Muscle layer of colon (tissue), 2 donors: ENCODE measurements at regions not wholly inside any gene's neighbourhood (a gene's known extent, or its start where the extent isn't known, plus 50 kb on each side); places are given as distances from the start of the nearest gene placed in this dataset.

ENCODE experiments used
- H3K27ac ChIP-seq: one replicate; pipeline ENCODE4 v1.7.0; 2013; ENCODE audit warnings: low read depth, mild to moderate bottlenecking, low read length, moderate library complexity
- H3K27me3 ChIP-seq, 2 donors: one replicate each; pipeline ENCODE4 v1.7.0; 2013; ENCODE audit warnings: low read length in 2 of 2, mild to moderate bottlenecking in 2 of 2; ENCODE audit not compliant: insufficient read depth in 2 of 2, control insufficient read depth in 1 of 2
- H3K36me3 ChIP-seq: one replicate; pipeline ENCODE4 v1.7.0; 2013; ENCODE audit warnings: mild to moderate bottlenecking, low read length; ENCODE audit not compliant: insufficient read depth
- H3K4me1 ChIP-seq: one replicate; pipeline ENCODE4 v1.7.0; 2013; ENCODE audit warnings: mild to moderate bottlenecking, low read length; ENCODE audit not compliant: insufficient read depth
- H3K4me3 ChIP-seq, 2 donors: one replicate each; pipeline ENCODE4 v1.7.0; 2013; ENCODE audit warnings: low read length in 2 of 2, low read depth in 1 of 2, mild to moderate bottlenecking in 1 of 2, moderate library complexity in 1 of 2
- H3K9ac ChIP-seq: one replicate; pipeline ENCODE4 v1.7.0; 2013; ENCODE audit warnings: low read length
- H3K9me3 ChIP-seq: one replicate; pipeline ENCODE4 v1.7.0; 2013; ENCODE audit warnings: mild to moderate bottlenecking, low read length
- donor health status: abdominal sarcoma.
- donor health status: Adenocarcinoma of cecum.

DNA sequence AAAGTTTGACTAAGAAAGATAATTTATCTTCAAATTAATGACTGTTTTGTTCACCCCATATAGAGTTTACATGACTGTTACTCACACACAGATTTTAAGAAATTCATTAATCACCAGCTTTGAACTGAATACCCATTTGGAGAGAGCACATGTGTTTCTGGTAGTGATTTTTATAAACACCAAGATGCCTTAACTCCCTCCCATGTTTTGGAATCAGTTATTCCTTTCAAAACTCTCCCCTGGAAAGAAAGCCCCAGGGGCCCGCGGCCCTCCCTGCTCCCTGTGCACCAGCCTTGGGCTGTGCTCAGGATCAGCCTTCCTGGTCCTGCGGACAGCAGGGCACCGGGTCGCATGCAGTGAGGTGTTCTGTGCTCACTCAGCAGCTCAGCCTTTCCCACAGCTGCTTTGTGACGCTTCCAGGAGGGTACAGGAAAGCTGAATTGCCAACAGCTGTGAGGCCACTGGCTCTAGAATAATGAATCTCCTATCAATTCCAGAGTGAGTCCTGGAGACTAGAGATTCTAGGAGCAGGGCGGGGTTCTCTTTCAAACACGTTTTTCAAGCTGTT lies 483.2 kb downstream of the EFNB2 start:
- H3K36me3 ChIP-seq, result no peaks in the 10 kb centered on the region
- no peak overlapping the region for H3K27ac ChIP-seq
- no peak overlapping the region for H3K9ac ChIP-seq
- no peak overlapping the region for H3K4me3 ChIP-seq
- no peaks in the 10 kb centered on the region for H3K9me3 ChIP-seq
- no peaks in the 10 kb centered on the region for H3K27me3 ChIP-seq
- no peaks in the 10 kb centered on the region for H3K4me1 ChIP-seq

GRCh38 chr13:106049171-106049570 lies 486.3 kb downstream of the EFNB2 start:
- Histone ChIP-seq H3K27me3 (no peaks in the 10 kb centered on the region), H3K4me1 (no peaks in the 10 kb centered on the region), H3K4me3 (no peak overlapping the region), H3K36me3 (no peaks in the 10 kb centered on the region), H3K27ac (no peak overlapping the region), H3K9me3 (no peaks in the 10 kb centered on the region), H3K9ac (no peak overlapping the region)

DNA sequence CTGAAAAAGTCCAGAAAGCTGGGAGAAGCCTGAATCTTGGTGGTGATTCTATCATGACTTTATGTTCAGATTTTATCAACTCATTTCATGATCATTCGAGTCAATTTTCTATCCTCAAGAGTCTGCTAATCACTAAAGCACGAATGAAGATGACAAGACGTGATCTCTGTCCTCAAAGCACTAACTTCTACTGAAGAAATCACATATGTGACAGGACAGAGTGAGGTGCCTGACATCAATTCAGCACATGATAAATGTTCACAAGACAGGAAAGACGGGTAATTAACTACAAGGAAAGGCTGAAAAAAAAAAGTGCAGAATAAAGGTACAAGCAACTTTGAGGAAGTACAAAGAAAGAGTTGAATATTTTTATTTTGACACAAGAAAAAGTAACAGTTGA lies 487.1 kb downstream of the EFNB2 start:
- Histone ChIP-seq H3K27ac (no peak overlapping the region), H3K4me3 (no peak overlapping the region), H3K9ac (no peak overlapping the region), H3K9me3 (no peaks in the 10 kb centered on the region), H3K4me1 (no peaks in the 10 kb centered on the region), H3K27me3 (no peaks in the 10 kb centered on the region), H3K36me3 (no peaks in the 10 kb centered on the region)

DNA sequence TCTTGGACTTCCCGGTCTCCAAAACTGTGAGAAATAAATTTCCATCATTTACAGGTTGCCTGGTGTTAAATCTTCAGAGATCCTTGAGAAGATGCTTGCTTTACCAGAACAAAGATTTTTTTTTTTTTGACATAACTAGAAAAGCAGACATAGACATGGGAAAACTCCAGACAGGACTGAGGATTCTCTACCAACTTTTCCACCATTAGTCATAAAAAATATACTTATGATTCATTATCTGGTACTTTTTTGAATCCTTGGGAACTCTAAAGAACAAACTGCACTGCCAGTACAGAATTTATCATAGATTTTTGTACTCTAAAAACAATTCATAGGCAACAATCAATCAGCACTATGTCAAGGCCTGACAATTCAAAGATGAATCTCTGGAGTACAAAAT lies 487.6 kb downstream of the EFNB2 start:
- no peaks in the 10 kb centered on the region for H3K36me3 ChIP-seq
- H3K9me3 ChIP-seq, result no peaks in the 10 kb centered on the region

DNA sequence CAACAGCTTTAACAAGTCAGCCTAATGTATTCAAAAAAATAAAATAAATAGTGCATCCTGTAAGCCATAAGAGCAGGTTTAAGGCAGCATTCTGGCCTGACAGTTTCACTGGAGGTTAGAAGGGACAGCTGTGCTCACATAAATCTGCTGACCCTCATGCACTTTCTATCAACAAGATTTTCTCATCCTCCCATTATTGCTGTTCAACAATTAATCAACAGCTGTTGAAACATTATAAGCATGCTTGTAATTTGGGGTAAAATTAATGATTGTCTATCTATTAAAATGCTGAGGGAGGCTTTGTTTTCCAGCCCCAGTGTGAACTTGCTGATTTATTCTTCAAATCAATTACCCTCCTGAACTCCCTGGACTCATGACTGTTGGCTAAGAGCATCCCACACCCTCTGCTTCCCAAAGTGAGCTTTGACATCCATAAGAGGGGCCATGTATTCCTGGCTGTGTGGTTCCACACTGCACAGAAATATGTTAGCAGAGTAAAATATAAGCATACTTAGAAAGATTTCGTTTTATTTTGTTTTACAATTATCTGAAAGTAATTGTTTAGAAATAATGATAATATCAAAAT lies 492.4 kb downstream of the EFNB2 start:
- no peaks in the 10 kb centered on the region for H3K9me3 ChIP-seq
- no peaks in the 10 kb centered on the region for H3K4me1 ChIP-seq
- H3K27ac ChIP-seq, result no peak overlapping the region
- no peak overlapping the region for H3K9ac ChIP-seq
- H3K36me3 ChIP-seq, result no peaks in the 10 kb centered on the region
- no peak overlapping the region for H3K4me3 ChIP-seq
- no peaks in the 10 kb centered on the region for H3K27me3 ChIP-seq

More for the DNA sequence above, 487.6 kb downstream of the EFNB2 start:
- H3K4me3 ChIP-seq, result no peak overlapping the region
- no peak overlapping the region for H3K9ac ChIP-seq
- no peaks in the 10 kb centered on the region for H3K4me1 ChIP-seq
- no peak overlapping the region for H3K27ac ChIP-seq
- H3K27me3 ChIP-seq, result no peaks in the 10 kb centered on the region

DNA sequence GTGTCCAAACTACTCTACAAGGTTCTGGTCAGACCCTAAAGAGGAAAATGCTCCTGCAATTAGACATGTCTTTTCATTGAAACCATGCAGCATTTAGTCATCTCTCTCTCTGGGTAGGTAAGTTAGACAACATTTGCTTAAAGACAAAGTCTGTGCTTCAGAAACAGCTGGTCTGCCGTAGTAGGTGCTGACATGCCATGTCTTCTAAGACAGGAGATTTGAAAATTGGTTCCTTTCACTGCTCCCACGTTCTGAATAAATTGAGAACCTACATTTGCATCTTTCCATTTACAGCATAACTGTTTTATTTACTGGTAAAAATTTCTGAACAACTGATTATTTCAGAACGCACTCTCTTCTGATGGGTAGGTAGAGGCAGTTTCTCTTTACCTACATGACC lies 494.0 kb downstream of the EFNB2 start:
- no peaks in the 10 kb centered on the region for H3K4me1 ChIP-seq
- no peak overlapping the region for H3K27ac ChIP-seq
- H3K4me3 ChIP-seq, result no peak overlapping the region
- no peaks in the 10 kb centered on the region for H3K27me3 ChIP-seq
- no peaks in the 10 kb centered on the region for H3K9me3 ChIP-seq
- H3K36me3 ChIP-seq, result no peaks in the 10 kb centered on the region
- no peak overlapping the region for H3K9ac ChIP-seq

DNA sequence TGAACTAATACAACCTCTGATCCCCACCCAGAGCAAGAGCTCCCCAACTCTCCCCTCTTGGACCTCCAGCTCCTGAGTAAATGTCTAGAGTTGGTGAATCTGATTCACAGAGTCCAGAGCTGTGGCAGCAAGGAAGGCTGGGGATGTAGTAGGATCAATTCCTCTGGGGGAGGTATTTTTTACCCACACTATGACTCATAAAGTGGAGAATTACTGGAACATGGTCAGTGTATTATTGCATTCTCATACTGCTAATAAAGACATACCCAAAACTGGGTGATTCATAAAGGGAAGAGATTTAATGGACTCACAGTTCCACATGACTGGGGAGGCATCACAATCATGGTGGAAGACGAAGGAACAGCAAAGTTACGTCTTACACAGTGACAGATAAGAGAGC lies 496.7 kb downstream of the EFNB2 start:
- no peaks in the 10 kb centered on the region for H3K36me3 ChIP-seq
- no peak overlapping the region for H3K9ac ChIP-seq
- H3K9me3 ChIP-seq, result no peaks in the 10 kb centered on the region
- no peaks in the 10 kb centered on the region for H3K4me1 ChIP-seq
- no peak overlapping the region for H3K27ac ChIP-seq
- no peaks in the 10 kb centered on the region for H3K27me3 ChIP-seq
- no peak overlapping the region for H3K4me3 ChIP-seq

DNA sequence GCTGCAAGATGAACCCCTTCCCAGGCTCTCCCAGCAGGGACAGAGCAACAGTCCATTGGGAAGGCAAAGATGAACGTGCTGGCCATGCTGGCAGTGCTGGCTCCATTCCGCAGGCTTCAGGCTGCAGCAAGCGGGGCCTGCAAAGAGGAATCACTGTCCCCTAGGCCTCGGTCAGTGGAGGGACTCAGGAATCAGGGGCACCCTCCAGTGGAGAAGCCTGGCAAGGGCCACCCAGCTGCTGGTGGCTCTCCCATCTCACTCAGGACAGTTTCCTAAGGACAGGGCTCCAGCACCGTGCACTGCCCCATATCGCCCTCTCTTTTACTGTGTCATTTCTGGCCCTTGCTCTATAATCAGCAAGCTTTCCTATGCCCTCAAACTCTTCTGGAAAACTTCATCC lies 498.6 kb downstream of the EFNB2 start:
- Histone ChIP-seq H3K9ac (no peak overlapping the region), H3K4me1 (no peaks in the 10 kb centered on the region), H3K4me3 (no peak overlapping the region), H3K27me3 (no peaks in the 10 kb centered on the region), H3K27ac (no peak overlapping the region), H3K9me3 (no peaks in the 10 kb centered on the region), H3K36me3 (no peaks in the 10 kb centered on the region)

DNA sequence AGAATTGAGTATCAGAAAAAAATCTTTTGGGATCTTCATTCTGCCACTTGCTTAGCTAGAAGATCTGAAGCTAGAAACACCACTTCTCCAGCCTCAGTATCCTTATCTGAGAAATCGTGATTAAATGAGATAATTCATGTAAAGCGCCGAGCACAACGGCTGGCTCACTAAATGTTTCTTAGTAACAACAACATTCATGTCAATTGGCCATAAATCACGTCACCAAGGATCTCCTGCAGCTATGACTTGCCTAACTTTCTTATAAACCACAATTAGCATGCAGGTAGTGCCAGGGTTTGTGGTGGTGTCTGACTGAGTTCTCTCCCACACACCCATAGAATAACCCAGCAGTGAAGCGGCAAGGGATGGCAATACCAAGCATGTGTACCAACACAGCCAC lies 501.3 kb downstream of the EFNB2 start:
- H3K4me3 ChIP-seq, result no peak overlapping the region
- no peaks in the 10 kb centered on the region for H3K9me3 ChIP-seq
- no peaks in the 10 kb centered on the region for H3K4me1 ChIP-seq
- H3K27ac ChIP-seq, result no peak overlapping the region
- no peaks in the 10 kb centered on the region for H3K27me3 ChIP-seq
- H3K9ac ChIP-seq, result no peak overlapping the region
- H3K36me3 ChIP-seq, result no peaks in the 10 kb centered on the region

- Histone ChIP-seq H3K9me3 (no peaks in the 10 kb centered on the region), H3K36me3 (no peaks in the 10 kb centered on the region), H3K4me3 (no peak overlapping the region), H3K4me1 (no peaks in the 10 kb centered on the region), H3K9ac (no peak overlapping the region), H3K27me3 (no peaks in the 10 kb centered on the region), H3K27ac (no peak overlapping the region)
These were observed 501.8 kb downstream of the EFNB2 start for GRCh38 chr13:106033659-106034058.

DNA sequence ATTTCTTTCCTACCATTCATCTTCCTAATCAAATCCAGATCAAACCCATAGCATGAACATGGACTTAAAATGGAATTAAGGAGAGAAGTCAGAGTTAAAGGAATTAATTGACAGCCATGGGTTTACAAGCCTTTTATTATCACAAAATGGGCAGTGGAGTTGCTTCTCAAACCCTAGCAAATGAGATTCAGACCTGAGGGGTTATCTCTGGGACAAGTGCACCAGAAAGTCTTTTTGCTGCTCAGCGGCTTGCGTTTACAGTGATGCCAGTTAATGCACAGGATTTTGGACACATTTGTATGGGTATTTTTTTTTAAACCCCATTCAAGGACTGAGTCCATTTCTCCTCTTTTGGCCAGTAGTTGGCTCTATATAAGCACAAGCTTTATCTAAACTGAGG lies 503.0 kb downstream of the EFNB2 start:
- H3K9ac ChIP-seq, result no peak overlapping the region
- no peaks in the 10 kb centered on the region for H3K36me3 ChIP-seq
- no peaks in the 10 kb centered on the region for H3K9me3 ChIP-seq
- H3K27me3 ChIP-seq, result no peaks in the 10 kb centered on the region
- H3K4me3 ChIP-seq, result no peak overlapping the region
- H3K4me1 ChIP-seq, result no peaks in the 10 kb centered on the region
- no peak overlapping the region for H3K27ac ChIP-seq

DNA sequence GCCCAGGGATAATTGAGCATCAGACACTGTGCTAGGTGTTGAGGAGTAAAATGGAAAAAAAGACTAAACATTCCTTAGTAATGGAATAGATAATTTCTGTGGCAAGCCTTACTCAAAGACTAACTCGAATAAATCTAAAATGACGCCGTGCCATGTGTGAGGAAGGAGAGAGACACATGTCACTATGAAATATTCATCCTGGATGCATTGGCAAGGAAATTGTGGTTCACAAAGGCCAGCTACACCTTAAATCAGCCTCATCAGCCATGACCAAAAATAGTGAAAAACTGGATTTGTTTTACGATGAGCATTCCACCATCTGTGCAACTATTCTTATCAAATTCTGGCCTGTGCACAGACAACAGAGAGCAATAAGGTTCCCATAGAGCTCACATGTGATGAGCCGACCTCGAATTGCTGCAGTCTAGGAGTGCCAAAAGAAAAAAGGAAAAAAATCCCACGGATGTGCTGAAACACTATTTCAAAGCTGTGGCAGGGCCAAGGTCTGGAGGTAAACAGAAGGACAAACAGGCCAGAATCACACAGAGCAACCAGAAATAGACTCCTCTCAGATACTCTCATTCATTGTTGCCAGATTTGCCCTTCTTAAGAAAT lies 505.7 kb downstream of the EFNB2 start:
- no peak overlapping the region for H3K27ac ChIP-seq
- H3K27me3 ChIP-seq, result no peaks in the 10 kb centered on the region
- no peak overlapping the region for H3K9ac ChIP-seq
- H3K4me3 ChIP-seq, result no peak overlapping the region
- H3K4me1 ChIP-seq, result no peaks in the 10 kb centered on the region
- no peaks in the 10 kb centered on the region for H3K36me3 ChIP-seq
- no peaks in the 10 kb centered on the region for H3K9me3 ChIP-seq
